ENCODE measurements at regions not wholly inside any gene's neighbourhood (a gene's known extent, or its start where the extent isn't known, plus 50 kb on each side); places are given as distances from the start of the nearest gene placed in this dataset.
"Not testable (repeated sequence)": the region's sequence is repeated elsewhere in the genome, so short reads cannot be mapped to it uniquely, and the experiment has no call there.

DNA sequence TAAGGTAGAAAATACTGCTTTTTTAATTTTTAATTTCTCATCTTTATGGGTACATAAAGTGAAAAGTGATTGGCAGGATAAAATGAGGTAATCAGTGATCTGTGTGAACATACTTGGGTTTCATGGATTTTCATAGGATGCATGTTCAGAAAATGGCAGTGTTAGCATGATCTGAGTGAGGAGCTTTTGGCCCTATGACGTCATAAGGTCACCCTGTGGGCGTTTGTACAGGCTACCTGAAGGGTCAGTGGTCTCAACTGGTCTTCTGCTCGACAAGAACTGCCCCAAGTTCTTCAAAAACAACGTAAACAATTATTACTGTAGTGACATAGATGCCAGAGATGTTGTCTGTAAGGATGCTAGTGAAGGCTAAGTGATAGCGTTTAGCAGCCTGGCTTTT is 124.5 kb upstream of the OSTN start:
- no peak for DNase-seq

DNA sequence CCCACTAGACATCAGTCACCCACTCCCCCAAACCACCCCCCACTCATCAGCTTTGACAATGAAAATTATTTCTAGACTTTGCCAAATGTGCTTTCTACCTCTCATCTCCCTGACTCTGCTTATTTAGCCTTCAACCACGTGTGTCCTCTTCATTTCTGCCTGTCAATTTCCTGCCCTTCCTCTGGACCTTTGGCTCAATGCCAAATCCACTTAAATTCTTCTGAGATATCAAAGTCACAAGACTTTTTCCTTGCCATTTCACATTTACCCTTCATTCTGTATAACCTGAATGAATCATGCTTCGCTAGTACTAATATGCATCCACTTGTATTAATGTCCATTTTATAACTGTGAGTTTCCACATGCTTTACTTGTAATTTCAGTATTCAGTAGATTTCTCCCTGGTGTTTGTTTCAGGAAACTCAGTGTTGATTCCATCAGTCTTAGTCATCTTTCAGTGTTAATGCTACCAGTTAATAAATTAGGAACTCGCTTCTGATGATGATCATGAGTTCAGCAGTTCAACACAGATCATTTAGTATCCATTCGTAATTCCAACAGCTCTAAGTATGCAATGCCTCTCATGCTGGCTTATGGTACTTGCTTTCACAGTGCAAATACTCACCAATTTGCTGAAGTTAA is 128.2 kb upstream of the OSTN start:
- no peak for DNase-seq

DNA sequence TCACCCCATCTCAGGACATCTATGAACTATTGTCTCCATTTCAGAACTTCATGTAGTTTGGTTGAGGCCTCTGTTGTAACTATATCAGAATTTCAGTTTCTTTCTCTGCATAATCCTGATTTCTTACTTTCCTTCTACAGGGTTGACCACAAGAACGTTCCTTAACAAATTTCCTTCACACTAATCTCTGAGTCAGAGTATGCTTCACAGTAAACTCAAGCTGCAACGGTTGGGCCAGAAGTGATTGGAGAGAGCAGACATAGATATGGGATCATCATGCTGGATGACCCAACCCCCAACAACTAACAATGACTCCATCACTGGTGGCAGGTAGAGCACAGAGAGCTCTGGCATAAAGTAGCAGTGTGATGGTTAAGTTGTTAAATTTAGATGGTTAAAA is 128.8 kb upstream of the OSTN start:
- no peak for DNase-seq

DNA sequence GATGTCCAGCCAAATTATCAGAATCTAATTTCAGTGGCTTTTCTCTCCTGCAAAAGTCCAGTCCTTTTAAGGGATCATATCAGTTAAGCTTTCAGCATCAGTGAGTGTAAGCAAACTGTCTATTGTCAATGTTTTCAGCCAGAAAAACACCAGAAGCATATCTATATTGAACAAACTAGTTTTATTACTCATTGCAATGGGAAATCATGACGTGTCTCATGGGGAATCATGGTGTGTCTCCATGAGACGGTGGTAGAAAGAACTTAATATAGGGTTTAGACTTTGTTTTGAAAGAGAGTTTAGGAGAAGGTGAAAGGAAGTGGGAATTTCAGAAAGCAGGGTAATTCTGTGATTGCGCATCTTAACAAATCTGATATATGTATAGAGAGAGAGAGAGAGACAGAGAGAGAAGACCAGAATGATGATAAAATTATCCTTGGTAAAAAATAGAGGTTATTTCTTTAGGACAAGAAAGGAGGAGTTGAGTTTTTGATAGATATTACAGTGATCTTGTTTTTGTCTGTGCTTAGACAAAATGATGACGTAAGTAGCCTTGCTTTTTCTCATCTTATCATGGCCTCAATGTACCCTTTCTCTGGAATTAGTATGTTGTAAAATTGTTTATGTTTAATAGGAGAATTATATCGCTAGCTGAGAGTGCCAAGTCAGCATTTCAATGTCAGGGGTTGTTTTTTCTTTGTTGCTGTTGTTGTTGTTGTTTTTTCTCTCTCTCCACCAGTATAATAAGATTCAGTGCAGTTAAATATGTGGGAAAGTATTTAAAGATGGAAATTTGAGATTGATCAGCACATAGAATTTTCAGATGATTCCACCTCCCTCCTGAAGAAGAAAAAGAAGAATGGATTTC is 129.9 kb upstream of the OSTN start:
- no peak for DNase-seq

DNA sequence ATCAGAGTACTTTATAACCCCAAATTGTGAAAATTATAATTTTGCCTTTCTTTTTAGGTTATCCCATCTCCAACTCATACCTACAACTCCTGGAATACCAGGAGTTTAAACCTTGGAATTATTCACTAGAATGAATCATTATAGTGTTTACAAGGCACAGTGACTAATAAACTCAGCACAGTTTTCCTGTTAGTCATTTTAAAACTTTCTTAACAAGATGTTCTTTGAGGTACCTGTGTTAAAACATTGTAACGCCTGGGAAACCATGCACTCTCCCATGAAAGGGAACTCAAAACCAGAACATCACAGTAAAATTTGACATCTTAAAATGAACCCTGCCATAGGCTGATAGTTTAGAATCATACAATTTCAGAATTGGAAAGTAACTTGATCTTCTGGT is 132.4 kb upstream of the OSTN start:
- no peak for DNase-seq

DNA sequence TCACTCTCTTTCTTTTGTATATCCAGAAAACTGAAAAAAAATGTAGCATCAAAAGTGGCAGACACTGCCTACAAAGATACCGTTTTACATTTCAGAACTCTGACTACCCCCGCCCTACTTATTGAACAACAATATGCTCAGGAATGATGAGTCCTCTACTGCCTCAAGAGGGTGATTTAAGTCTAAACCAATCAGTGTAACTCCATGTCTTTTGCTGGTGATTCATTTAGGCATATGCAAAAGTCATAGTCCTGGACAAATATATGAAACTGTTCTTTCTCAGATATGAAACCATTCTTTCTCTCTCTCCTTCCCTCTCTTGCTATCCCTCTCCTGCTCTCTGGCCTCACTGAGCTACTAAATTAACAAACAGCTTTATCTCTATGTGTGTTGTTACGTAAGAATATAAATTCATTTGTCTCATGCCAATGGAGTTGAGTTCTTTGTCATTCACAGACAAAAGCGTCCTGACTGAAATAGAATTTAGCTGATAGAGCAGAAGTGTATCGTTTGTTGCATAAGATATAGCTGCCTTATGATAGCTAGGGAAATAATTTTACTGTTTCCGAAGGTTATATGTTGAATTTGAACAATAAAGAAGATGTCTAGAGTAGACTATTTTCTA is 133.7 kb upstream of the OSTN start:
- DNase-seq = no peak

DNA sequence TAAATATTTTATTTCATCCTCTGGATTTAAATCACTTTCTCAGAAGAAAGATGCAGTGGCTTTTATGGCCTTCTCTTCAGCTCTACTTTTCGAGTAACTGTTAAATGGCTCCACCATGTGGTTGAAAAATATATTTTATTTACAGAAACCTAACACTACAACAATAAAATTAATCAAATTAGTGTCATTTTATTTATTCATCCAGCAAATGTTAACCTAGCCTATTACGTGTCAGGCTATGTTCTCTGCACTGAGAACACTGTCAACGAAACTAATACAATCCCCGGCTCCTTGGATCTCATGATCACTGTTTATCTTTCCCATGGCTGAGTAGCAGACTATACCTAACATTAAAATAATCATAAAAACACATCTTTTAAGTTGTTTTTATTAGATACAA is 148.0 kb upstream of the OSTN start:
- DNase-seq = peak; percentile 31

DNA sequence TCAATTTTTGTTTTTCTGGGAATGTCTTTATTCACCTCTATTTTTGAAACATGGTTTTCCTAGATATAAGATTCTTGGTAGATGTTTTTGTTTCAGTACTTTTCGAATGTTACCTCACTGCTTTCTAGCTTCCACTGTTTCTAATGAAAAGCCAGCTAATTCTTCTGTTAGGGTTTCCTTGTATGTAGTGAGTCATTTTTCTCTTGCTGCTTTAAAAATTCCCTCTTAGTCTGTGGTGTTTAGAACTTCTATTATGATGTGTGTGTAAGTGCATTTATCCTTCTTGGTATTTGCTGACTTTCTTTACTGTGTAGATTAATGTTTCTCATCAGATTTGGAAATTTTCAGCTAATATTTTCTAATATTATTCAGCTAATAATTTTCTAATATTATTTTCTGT is 151.1 kb upstream of the OSTN start:
- no peak for DNase-seq

DNA sequence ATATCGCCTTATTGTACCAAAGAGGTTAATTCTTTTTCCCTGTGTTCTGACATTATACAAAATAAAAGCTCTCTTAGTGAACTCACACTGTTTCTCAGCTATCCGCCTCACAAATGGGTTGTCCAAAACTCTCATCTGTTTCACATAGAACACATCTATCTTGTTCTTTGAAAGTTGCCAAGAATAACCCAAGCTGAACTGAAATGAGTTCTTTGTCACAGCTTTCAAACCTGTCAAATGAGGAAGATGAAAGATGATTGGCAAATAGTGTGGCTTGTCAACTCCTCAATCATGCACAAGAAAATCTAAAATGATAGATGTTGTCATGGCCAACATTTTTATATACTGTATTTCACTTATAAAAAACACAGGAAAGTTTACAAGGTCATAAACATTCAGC is 168.1 kb upstream of the OSTN start:
- no peak for DNase-seq

DNA sequence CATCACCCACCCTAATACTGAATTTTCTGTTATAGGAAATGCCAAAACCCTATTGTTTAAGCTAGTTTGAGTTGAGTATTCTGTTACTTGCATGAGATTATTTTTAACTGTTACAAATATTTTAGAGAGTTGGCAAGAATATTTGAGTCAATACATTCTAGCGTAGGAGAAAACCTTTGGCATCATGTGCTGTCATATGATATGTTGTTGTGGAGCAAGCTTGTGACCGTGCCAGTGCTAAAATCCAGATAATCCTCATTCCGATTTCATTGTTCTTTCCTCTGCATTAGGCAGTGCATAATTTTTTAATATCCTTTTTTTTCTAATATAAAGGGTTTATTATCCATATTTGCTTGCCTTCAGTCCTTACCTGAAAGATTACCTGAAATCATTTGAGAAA is 168.0 kb upstream of the GMNC start:
- DNase-seq = no peak

DNA sequence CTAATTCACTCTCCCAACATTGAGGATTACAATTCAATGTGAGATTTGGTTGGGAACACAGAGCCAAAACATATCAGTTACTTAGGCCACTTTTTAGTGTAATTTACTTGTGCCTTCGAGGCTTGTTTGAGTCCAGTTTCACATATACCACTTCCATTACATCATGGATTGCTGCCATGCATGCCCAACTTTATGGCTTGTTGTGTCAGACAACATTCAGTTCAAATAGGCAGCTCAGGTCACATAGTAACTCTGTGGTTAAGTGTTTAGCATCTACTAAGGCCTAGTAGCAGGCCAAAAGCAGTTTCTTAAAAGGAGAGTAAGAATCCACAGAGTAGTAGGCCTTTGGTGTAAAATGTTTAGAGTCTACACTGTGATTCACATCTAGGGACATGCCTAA is 164.3 kb upstream of the GMNC start:
- no peak for DNase-seq

DNA sequence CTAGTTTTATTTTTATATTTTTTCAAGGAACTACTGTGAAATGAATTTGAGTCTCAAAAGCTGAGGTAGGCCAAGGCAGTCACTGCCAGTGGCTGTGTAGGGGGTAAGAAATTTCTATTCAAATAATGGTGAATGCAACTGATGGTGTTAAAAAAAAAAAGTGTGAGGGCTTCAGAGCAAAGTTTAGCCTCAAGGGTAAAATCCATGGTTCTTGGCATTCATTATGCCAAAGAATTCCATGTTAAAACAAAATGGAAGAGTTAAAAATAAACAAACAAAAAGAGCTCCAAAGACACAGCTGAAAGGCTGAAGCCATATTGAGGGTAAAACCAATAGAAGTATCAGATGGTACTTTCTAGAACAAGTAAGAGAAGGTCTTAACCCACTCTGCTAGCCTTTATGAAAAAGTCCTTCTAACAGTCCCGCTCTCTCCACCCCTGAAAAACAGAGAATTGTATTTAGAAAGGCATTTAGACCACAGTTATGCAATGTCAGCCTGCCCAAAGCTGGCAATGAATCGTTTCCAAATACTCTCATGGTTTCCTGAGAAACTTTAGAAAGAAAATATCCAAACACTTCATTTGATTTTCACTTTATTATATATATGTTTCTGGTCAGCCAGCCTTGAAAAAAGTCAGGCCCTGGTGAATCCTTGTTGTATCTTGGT is 158.4 kb upstream of the GMNC start:
- DNase-seq = no peak

DNA sequence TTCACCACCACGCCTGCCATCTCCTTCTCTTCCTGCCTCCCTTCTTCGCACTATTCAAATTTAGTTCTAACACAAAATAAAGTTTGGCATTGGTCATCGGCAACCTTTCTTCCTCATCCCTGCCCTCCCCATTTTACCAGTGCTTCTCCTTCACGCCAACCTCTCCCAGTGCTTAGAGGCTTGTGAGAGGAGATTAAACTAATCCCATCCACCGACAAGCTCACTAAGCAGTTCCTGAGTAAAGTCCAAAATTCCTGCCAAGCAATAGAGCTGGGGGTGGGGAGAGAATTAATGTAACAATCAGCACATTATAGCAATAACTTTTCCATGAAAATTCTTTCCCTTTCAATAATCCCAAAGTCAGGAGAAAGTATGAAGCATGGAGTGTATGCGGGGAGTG is 157.4 kb upstream of the GMNC start:
- no peak for DNase-seq

DNA sequence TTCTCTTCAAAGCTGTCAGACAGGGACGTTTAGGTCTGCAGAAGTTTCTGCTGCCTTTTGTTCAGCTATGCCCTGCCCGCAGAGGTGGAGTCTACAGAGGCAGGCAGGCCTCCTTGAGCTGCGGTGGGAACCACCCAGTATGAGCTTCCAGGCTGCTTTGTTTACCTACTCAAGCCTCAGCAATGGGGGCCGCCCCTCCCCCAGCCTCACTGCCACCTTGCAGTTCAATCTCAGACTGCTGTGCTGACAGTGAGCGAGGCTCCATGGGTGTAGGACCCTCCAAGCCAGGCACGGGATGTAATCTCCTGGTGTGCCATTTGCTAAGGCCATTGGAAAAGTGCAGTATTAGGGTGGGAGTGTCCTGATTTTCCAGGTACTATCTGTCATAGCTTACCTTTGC is 153.5 kb upstream of the GMNC start:
- not testable (repeated sequence) for DNase-seq

DNA sequence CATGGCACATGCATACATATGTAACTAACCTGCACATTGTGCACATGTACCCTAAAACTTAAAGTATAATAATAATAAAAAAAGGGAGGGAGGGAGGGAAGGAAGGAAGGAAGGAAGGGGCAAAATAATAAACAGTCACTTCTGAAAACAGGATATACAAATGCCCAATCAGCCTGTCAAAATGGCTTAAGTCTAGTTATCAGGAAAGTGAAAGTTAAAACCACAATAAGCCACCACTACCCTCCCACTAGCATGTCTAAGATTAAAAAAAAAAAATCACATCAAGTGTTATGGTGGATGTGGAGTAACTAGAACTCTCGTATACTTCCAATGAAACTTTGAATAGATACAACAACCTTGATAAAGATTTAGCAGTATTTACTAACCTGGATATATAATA is 145.6 kb upstream of the GMNC start:
- no peak for DNase-seq

DNA sequence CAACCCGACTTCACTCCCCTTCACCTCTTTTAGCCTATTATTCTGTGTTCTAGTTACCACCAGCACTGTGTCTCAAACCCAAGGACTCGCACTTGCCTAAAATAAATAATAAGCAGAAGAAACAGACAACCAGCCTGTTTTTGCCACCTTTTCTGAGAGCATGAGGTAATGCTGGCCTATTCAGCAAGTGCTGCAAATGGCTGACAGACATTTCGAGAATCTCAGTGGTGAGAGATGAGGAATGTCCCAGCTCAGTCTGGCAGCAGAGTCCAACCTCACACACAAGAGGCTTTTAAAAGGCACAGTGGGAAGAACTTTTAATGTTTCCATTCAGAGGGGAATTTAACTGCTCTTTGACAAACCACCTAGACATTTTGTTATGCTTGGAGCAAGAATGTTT is 143.3 kb upstream of the GMNC start:
- DNase-seq = no peak

DNA sequence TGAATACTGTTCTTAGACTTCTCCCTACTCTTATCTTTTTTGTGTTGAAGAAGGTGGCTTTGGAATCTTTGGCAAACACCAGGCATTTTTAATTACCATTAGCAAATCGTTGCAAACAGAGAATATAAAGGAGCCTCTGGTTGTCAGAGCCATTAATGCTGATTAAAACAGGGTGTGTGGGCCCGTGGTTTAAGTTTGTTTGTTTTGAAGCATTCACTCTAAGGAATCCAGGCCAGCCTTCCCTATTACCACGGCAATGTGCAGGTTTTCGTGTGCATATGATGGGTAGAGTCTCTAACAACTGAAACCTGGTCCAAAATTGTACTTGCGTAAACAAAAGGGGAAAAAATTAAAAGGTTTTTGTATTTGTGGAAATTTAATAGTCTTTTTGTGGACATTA is 141.2 kb upstream of the GMNC start:
- DNase-seq = no peak

DNA sequence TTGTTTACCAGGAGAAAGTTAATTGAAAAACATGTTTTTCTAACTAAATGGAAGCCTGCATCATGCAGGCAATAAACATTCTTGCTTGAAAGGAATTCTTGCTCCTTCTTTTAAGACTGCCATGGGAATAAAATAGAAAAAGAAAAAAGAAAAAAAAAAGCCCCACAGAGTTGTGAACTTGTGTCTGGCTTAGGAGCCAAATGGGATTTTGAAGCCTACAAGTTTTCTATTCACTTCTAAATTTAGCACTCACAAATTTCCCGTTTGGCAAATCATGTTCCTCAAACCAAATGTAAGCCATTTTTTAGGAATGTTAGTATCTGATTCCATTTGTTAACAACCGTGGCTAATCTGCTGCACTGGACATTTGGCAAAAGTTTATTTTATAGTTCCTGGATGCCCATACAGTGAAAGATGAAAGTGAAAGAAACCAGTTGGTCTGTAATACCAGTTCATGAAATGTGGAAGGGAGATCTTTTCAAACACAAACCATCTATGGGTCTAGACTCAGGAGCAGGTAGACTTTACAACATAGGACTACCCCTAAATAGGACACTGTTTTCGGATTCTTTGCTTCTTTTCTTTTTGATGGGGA is 133.8 kb upstream of the GMNC start:
- no peak for DNase-seq

DNA sequence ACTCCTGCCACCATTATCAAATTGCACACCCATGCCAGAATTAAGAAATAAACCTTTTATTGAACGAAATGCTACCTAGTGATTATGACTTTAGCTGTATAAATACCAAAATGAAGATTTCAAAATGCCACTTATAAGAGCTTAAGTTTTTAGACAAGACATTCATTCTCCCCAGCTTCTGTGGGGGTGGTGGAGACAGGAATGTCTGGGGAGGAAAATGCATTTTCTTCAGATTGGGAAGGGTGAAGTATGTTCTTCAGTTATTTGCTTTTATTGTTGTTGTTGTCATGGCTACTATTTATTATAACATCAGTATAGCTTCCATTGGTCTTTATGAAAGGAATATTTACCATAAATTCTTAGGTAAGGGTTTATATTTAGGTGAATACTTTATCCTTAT is 132.7 kb upstream of the GMNC start:
- no peak for DNase-seq

DNA sequence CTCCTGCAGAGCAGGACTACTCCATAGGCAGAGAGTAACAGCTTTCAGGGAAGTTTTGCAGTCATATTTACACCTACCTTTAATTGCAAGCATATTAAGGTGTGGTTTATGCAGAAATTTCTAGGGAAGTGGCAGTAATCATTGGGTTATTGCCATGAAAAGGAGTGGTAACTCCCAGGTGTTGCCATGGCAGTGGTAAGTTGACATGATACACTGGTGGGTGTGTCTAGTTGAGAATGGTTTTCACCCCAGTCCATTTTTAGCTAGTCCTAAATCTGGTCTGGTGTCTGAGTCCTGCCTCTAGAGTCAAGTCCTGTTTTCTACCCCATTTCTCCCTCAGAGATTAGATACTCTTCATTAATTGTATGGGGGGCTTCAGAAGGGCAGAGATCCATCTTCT is 128.4 kb upstream of the GMNC start:
- DNase-seq = no peak

DNA sequence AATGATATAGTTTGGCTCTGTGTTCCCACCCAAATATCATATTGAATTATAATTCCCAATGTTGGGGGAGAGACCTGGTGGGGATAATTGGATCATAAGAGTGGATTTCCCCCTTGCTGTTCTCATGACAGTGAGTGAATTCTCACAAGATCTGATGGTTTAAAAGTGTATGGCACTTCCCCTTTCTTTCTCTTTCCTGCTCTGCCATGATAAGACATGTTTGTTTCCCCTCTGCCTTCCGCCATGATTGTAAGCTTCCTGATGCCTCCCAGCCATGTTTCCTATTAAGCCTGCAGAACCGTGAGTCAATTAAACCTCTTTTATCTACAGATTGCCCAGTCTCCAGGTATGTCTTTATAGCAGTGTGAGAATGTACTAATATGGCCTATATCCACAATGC is 126.7 kb upstream of the GMNC start:
- no peak for DNase-seq

DNA sequence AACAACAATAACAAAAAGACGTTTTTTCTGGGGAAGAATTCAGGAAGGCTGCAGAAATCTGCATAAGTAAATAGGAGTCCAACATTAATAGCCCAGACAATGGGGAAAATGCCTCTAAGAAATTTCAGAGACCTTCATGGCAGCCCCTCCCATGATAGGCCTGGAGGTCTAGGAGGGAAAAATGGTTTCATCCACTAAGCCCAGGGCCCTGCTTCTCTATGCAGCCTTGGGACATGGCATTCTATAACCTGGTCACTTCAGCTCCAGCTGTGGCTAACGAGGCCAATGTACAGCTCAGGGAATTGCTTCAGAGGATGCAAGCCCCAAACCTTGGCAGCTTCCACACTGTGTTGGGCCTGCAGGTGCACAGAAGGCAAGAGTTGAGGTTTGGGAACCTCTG is 125.6 kb upstream of the GMNC start:
- no peak for DNase-seq

DNA sequence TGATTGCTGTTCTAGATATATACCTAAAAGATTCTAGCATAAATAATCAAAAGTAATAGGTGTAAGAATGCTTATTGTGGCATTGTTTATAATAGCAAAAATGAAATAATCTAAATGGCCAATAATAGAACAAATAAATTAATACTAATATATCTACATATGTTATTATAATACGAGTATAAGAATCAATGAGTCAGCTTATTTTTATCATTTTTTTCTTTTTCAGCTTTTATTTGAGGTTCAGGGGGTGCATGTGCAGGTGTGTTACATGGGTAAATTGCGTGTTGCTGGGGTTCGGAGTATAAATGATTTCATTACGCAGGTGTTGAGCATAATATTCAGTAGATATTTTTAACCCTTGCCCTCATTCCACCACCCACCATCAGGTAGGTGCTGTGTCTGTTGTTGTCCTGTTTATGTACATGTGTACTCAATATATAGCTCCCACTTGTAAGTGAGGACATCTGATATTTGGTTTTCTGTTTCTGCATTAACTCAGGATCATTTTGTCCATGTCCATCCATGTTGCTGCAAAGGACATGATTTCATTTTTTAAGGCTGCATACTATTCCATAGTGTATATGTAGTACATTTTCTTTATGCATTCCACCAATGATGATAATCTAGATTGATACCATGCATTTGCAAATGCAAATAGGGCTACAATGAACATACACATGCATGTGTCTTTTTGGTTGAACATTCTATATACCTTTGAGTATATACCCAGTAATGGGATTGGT is 122.2 kb upstream of the GMNC start:
- no peak for DNase-seq
